GM19438 (cell line): ENCODE measurements at regions not wholly inside any gene's neighbourhood (a gene's known extent, or its start where the extent isn't known, plus 50 kb on each side); places are given as distances from the start of the nearest gene placed in this dataset.
"Not testable (repeated sequence)": the region's sequence is repeated elsewhere in the genome, so short reads cannot be mapped to it uniquely, and the experiment has no call there.

ENCODE experiments used
- ATAC-seq: cut with Tn5 transposase; IDR thresholded peaks from one replicate; pipeline ENCODE4 v1.9.1; 2021; ENCODE audit warnings: low read depth; ENCODE audit not compliant: unreplicated experiment

DNA sequence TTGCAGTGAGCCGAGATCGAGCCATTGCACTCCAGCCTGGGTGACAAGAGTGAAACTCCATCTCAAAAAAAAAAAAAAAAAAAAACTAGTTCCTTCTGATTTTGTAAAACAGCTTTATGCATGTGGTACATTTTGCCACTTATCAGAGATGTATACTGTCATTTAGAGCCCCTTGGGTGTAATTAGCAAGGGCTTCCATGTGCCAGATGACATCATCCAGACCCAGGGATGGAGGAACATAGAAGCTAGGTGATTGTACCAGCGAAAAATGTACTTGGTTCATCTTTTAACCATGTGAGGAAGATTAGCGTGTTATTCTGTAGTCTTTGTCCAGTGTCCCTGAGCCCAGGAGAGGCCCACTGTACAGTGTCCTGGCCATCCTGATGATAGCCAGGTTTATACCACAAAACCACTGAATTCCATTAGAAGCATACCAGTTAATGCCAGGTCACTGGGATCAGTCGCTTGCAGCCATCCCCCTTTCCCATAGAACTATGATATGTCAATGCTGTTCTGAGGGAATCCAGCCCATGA, 239.3 kb upstream of the SGCD start:
- no peak for ATAC-seq

DNA sequence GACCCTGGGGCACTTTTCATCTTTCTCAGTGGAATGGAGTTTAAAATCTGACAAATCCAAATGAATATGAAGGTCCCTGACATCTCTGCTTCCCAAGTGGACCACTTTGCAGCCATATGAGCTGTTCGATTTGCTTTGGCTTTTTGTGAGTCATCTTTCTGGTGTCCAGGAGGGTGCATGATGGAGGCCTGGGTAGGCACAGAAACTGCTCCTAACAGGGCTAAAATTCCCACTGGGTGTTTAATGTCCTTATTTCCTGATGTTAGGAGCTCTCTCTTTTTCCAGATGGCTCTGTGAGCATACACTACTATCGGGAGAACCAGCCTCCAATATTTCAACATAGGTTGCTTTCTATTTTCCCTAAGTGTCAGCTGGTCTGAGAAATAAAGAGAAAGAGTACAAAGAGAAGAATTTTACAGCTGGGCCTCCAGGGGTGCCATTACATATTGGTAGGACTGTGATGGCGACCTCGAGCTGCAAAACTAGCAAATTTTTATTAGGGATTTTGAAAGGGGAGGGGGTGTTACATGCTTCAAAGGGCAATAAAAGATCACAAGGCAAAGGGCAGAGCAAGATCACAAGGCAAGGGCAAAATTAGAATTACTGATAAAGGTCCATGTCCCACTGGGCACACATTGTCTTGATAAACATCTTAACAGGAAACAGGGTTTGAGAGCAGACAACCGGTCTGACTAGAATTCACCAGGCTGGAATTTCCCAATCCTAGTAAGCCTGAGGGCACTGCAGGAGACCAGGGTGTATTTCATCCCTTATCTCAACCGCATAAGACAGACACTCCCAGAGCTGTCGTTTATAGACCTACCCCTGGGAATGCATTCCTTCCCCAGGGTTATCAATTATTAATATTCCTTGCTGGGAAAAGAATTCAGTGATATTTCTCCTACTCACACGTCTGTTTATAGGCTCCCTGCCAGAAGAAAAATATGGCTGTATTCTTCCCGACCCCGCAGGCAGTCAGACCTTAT, 236.7 kb upstream of the SGCD start:
- ATAC-seq: not testable (repeated sequence)

DNA sequence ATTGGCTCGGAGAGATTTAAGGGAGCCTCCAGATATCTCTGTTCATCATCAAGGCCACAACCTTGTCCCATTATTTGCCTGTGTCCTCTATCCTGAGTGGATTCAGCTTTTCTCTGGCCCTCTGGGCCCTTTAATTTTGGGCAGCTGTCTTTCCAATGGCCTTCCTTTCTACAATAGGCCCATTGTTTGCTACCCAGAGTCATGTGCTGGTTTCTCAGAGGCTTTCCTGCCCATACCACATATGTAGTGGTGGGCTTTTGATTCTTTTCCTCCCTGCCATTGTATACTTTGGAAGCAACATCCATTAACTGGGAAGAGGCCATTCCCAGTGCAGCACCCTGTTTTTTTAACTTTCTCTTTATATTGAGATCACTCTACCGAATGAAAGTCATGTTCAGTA, 233.9 kb upstream of the SGCD start:
- no peak for ATAC-seq

GRCh38 chr5:156094001-156094400, 233.0 kb upstream of the SGCD start:
- ATAC-seq: no peak

DNA sequence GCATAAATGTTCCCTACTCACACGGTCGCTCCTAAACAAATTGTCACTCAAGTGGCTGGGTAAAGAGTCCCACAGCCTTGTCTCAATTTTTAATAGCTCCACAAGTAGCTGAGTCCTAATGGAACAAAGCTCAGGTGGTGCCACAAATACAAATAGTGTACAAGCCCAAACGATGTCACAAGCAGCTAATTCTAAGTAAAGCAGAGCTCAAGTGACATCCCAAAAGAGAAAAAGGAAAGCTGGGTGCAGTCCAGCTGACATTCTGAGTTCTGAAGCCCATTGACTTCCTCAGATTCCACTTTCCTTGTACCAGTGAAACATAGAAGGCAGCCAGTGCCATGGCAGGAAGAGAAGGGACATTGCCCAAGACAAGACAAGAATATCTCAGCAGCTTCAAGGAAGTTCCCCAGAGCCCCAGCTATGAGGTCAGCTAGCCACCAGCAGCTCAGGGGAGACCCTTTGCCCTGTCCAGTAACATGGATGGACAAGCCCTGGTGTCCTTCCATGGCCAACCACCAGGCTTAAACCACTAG, 231.2 kb upstream of the SGCD start:
- no peak for ATAC-seq

DNA sequence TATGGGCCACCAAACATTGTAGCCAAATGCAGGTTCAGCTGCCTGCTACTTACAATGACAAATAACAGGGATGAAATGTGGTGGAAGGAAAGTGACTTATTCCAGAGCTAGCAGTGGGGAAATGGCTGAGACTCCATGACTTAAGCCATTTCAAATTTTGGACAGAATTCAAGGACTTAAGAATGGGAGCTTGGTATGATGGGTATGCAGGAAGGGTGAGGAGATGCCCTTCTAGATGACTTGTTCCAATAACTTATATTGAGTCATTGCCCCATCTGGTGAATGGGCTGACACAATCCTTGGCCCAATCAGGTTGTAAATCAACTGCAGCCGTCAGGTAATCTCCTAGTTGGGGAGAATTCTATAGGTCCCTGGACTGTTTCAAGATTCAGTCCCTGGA, 230.7 kb upstream of the SGCD start:
- no peak for ATAC-seq

DNA sequence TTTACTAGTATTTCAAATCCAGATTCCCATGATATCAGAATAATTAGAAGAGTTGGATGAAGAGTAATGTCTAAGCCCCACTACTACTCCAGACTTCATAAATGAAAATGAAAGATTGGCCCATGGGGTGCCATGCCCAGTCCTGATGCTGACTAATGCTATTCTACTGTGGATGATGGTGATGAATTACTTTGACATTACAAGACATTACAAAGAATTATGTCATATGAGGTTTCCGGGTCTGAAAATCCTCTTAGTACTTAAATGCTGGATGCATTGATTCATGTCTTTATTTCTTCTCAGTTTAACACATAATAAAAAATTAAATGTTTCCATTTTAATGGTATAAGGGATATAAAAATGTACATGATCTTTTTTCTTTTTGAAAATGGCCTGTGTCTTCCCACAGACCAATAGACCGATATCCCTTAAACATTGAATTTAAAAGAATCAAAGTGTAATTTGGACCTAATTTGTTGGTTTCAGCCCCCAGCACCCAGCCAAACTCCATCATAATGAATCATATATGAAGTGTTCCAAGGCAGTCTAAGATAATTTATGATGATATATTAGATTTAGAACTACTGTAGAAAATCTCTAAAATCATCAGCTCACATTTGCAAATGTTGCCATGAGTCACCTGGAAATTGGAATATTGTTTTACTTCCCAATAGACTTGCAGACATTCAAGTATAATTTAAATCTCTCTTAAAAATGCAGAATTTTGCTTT, 223.6 kb upstream of the SGCD start:
- no peak for ATAC-seq

DNA sequence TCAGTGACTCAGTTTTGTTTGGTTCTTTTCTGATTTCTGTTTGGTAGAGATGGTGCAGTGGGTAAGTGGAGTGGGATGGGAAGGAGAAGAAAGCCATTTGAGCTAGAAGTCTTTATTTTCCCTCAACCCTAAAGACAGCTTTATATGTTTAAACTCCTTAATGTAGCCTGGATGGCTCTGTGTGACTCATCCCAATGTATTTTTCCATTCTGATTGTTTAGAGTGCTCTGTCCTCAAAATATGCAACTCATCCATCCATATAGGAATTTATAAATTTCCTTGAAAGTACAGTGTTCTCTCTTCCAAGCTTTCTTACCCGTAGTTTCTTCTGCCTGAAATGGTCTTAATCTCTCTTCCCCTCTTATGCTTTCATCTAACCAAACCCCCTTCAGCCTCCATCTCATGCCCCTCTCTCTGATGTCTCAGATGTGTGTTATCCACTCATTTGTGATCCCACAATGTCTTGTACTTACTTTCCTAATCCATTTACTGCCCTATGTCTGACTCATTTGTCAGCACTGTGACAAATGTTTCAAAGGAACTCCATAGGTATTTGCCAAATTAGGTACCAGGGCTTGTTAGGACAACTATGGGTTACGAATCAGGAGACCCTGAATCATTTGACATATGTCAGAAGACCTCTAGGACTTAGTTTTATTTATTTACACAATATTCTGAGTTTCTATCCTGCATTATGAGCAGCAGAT, 217.5 kb upstream of the SGCD start:
- no peak for ATAC-seq

DNA sequence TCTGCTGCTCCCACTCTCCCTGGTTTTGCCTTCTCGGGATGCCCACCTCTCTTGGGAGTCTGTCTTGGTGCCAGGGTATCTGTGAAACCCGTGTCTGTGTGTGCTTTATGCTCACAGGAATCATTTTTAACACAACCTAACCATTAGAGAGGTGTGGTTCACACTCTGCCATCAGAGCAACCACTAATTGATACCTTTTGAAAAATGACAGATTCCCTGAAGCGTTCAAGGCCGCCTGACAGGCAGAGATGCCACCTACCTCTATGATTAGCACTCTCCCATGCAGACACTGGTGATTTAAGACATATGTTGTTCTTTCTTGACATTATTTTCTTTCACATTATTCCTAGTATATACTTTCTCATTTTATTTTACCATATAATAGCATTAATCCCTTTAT, 207.3 kb upstream of the SGCD start:
- ATAC-seq: no peak

GRCh38 chr5:156120777-156121176, 206.2 kb upstream of the SGCD start:
- ATAC-seq: no peak

GRCh38 chr5:156121234-156121633, 205.7 kb upstream of the SGCD start:
- no peak for ATAC-seq

DNA sequence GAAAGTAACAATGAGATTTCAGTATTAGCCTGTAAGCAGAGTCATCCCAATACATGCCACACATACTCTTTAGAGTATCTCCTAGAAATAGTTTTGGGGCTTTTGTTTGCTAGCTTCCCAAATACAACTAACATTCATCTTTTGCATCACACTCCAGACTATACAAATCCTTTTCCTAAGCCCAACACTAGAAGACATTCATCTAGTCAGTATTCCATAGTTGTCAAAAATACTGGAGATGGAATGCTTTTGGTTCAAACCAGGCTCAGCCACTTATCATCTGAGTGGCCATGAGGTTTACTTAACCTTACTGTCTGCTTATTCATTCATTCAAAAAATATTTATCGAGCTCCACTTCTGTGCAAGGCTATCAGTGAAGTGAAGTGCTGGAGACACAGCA, 205.1 kb upstream of the SGCD start:
- ATAC-seq: no peak

GRCh38 chr5:156124708-156125107, 202.3 kb upstream of the SGCD start:
- no peak for ATAC-seq

GRCh38 chr5:156125118-156125517, 201.8 kb upstream of the SGCD start:
- no peak for ATAC-seq

DNA sequence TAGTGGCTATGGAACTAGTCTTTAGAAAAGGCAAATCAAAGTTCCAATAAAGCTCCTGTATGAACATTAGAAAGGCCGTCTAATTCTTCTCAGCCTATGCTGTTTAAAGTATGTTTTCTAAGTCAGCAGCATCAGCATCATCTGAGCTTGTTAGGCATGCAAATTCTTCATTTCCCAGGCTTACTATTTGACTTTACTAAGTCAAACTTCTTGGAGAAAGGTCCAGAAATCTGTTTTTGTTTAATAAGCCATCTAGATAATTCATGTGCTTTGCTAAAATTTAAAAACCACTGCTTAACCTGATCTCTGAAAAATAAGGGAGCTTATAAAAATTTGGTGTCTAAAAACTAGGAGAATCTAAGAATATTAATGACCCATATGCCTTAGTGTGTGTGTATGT, 200.2 kb upstream of the SGCD start:
- ATAC-seq: no peak

DNA sequence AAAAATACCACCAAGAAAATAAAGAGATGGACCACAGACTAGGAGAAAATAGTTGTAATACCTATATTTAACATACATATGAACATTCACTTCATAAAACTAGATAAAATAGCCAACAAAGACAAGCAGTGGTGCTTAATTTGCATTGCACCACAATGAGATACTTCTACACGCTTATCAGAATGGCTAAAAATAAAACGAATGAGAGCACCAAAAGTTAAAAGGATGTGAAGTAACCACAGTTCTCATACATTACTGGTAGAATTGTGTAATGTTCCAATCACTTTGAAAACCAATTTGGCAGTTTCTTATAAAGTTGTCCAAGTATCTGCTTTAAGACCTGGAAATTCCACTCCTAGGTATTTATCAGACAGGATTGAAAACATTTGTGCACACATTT, 198.9 kb upstream of the SGCD start:
- no peak for ATAC-seq

- no peak for ATAC-seq
These were observed 192.7 kb upstream of the SGCD start for GRCh38 chr5:156134216-156134615.

GRCh38 chr5:156135531-156135930, 191.4 kb upstream of the SGCD start:
- no peak for ATAC-seq

- ATAC-seq: no peak
These were observed 189.7 kb upstream of the SGCD start for GRCh38 chr5:156137071-156137869.

GRCh38 chr5:156142867-156143266, 184.1 kb upstream of the SGCD start:
- no peak for ATAC-seq
